Dermis blood vessel endothelial cell (primary cell): ENCODE measurements at regions not wholly inside any gene's neighbourhood (a gene's known extent, or its start where the extent isn't known, plus 50 kb on each side); places are given as distances from the start of the nearest gene placed in this dataset.
"Not testable (repeated sequence)": the region's sequence is repeated elsewhere in the genome, so short reads cannot be mapped to it uniquely, and the experiment has no call there.

Source experiments
- DNase-seq: peaks from one replicate; pipeline ENCODE4 v3.0.0; 2010

- DNase-seq = no peak
These were observed 99.9 kb upstream of the SERBP1 start for GRCh38 chr1:67530071-67530470.

GRCh38 chr1:67532452-67533216 is 102.4 kb upstream of the SERBP1 start:
- DNase-seq = peak; percentile 93

GRCh38 chr1:67534627-67535065 is 104.4 kb upstream of the SERBP1 start:
- DNase-seq = peak; percentile 65

- DNase-seq = peak; percentile 95
These were observed 105.3 kb upstream of the SERBP1 start for GRCh38 chr1:67535474-67535873.

GRCh38 chr1:67536957-67537666 is 106.9 kb upstream of the SERBP1 start:
- DNase-seq = no peak

GRCh38 chr1:67537667-67538018 is 107.4 kb upstream of the SERBP1 start:
- no peak for DNase-seq

GRCh38 chr1:67540025-67540732 is 110.0 kb upstream of the SERBP1 start:
- no peak for DNase-seq

GRCh38 chr1:67540733-67541125 is 110.5 kb upstream of the SERBP1 start:
- peak; percentile 46 for DNase-seq

GRCh38 chr1:67542747-67543146 is 112.5 kb upstream of the SERBP1 start:
- no peak for DNase-seq

- no peak for DNase-seq
These were observed 114.7 kb upstream of the SERBP1 start for GRCh38 chr1:67544921-67545320.

GRCh38 chr1:67545364-67545763 is 115.2 kb upstream of the SERBP1 start:
- DNase-seq = no peak

- DNase-seq = no peak
These were observed 121.2 kb upstream of the SERBP1 start for GRCh38 chr1:67551375-67551774.

GRCh38 chr1:67552336-67552759 is 122.1 kb upstream of the SERBP1 start:
- DNase-seq = no peak

GRCh38 chr1:67554204-67554603 is 124.0 kb upstream of the SERBP1 start:
- not testable (repeated sequence) for DNase-seq

GRCh38 chr1:67555461-67556296 is 125.5 kb upstream of the SERBP1 start:
- DNase-seq = no peak

- DNase-seq = no peak
These were observed 126.2 kb upstream of the SERBP1 start for GRCh38 chr1:67556297-67556900.

GRCh38 chr1:67557696-67558448 is 127.1 kb upstream of the GADD45A start:
- no peak for DNase-seq

- DNase-seq = no peak
These were observed 126.4 kb upstream of the GADD45A start for GRCh38 chr1:67558449-67559193.

- no peak for DNase-seq
These were observed 125.7 kb upstream of the GADD45A start for GRCh38 chr1:67559222-67559700.

GRCh38 chr1:67560580-67561255 is 124.3 kb upstream of the GADD45A start:
- no peak for DNase-seq
